Osteoblast (primary cell): ENCODE measurements at regions not wholly inside any gene's neighbourhood (a gene's known extent, or its start where the extent isn't known, plus 50 kb on each side); places are given as distances from the start of the nearest gene placed in this dataset.
A peak's percentile ranks its signal among the peaks of the same experiment; 100 is the strongest.

Source experiments
- DNase-seq: peaks from one replicate; pipeline ENCODE4 v3.0.0; 2011; ENCODE audit warnings: low spot score, mixed read lengths; ENCODE audit not compliant: insufficient read length; ENCODE audit errors: missing footprints
- H2AFZ ChIP-seq: 2 replicates; pipeline ENCODE4 v1.6.0; 2011; ENCODE audit warnings: mild to moderate bottlenecking, low read length
- H3K27ac ChIP-seq: 2 replicates; pipeline ENCODE4 v1.5.1; 2011; ENCODE audit warnings: mild to moderate bottlenecking, low read depth, low read length, moderate library complexity
- H3K27me3 ChIP-seq: 2 replicates; pipeline ENCODE4 v1.6.0; 2012; ENCODE audit warnings: mild to moderate bottlenecking, control low read depth, inconsistent platforms, low read length, moderate library complexity; ENCODE audit not compliant: insufficient read depth
- H3K36me3 ChIP-seq: 2 replicates; pipeline ENCODE4 v1.5.1; 2011; ENCODE audit warnings: mild to moderate bottlenecking, low read length, control low read depth, moderate library complexity; ENCODE audit not compliant: insufficient read depth
- H3K4me1 ChIP-seq: 2 replicates; pipeline ENCODE4 v1.5.1; 2011; ENCODE audit warnings: mild to moderate bottlenecking, low read length, control low read depth, moderate library complexity; ENCODE audit not compliant: insufficient read depth
- H3K4me2 ChIP-seq: 2 replicates; pipeline ENCODE4 v1.6.0; 2011; ENCODE audit warnings: mild to moderate bottlenecking, low read length; ENCODE audit not compliant: insufficient read depth
- H3K4me3 ChIP-seq: fragments of 200-600 bp; sonication (generic); 3 replicates; pipeline ENCODE4 v1.5.1; 2012; ENCODE audit warnings: mild to moderate bottlenecking, low read length, inconsistent platforms; ENCODE audit not compliant: insufficient read depth
- H3K79me2 ChIP-seq: 2 replicates; pipeline ENCODE4 v1.6.0; 2012; ENCODE audit warnings: mild to moderate bottlenecking, low read length, control low read depth, inconsistent platforms; ENCODE audit not compliant: insufficient read depth
- H3K9me3 ChIP-seq: 2 replicates; pipeline ENCODE4 v1.5.1; 2011; ENCODE audit warnings: low read depth, low read length, control low read depth
- H4K20me1 ChIP-seq: 2 replicates; pipeline ENCODE4 v1.6.0; 2012; ENCODE audit warnings: mild to moderate bottlenecking, low read length, control low read depth; ENCODE audit not compliant: insufficient read depth
- TF ChIP-seq, protein P1 (sequence below): IDR thresholded peaks from 2 replicates; pipeline ENCODE4 v1.5.1; 2011; ENCODE audit warnings: mild to moderate bottlenecking, low read depth, low read length, moderate library complexity; ENCODE audit errors: extremely low read depth

DNA sequence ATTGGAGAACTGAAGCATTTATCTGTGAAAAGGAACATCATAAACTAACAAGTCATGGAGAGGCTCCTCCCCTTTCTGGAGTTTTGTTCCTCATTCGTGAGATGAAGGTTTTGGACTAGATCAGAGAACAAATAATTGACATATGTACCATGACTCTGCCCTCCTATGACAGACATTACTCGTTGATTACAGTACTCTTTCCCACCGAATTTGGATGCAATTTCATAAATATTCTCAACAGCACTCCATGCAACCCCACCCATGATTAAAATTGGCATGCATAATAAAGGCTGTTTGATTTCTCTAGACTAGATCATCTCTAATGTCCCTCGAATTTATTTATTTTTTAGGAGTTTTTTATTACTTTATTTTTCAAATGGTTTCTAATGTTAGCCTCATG is 258.9 kb upstream of the LDB2 start:
- no peak overlapping the region for H3K27ac ChIP-seq
- H3K9me3 ChIP-seq, result no peaks in the 10 kb centered on the region
- peak; percentile 6 for DNase-seq
- H2AFZ ChIP-seq, result no peak overlapping the region
- H3K36me3 ChIP-seq, result no peaks in the 10 kb centered on the region
- H4K20me1 ChIP-seq, result no peaks in the 10 kb centered on the region
- H3K4me2 ChIP-seq, result no peak overlapping the region
- H3K27me3 ChIP-seq, result no peaks in the 10 kb centered on the region
- no peaks in the 10 kb centered on the region for H3K79me2 ChIP-seq
- no peak overlapping the region for H3K4me3 ChIP-seq
- TF ChIP-seq, protein P1, sequence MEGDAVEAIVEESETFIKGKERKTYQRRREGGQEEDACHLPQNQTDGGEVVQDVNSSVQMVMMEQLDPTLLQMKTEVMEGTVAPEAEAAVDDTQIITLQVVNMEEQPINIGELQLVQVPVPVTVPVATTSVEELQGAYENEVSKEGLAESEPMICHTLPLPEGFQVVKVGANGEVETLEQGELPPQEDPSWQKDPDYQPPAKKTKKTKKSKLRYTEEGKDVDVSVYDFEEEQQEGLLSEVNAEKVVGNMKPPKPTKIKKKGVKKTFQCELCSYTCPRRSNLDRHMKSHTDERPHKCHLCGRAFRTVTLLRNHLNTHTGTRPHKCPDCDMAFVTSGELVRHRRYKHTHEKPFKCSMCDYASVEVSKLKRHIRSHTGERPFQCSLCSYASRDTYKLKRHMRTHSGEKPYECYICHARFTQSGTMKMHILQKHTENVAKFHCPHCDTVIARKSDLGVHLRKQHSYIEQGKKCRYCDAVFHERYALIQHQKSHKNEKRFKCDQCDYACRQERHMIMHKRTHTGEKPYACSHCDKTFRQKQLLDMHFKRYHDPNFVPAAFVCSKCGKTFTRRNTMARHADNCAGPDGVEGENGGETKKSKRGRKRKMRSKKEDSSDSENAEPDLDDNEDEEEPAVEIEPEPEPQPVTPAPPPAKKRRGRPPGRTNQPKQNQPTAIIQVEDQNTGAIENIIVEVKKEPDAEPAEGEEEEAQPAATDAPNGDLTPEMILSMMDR, result no peak
- peaks cover 14% of the 10 kb centered on the region for H3K4me1 ChIP-seq

DNA sequence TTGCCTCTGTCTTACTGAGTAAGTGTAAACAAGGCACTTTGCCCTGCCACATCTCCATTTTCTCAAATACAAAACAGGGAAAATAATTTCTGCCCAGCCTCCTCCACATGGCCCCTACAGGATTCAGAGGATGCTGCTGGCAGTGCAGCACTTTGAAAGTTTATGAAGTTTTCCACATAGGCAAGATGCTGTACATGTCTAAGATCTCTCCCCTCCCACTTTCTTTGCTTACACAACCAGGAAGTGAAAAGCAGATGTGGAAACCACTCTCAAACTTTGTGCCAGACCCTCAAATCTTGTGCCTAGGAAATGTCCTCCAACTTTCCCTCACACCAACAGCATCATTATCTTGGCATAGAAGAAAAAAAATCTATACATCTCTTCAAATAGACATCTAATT is 257.0 kb upstream of the LDB2 start:
- Histone ChIP-seq H3K27me3 (no peaks in the 10 kb centered on the region), H3K4me2 (no peak overlapping the region), H3K79me2 (no peaks in the 10 kb centered on the region), H2AFZ (peak overlapping the region; percentile 0), H3K36me3 (no peaks in the 10 kb centered on the region), H3K4me3 (no peak overlapping the region), H3K4me1 (peaks cover 14% of the 10 kb centered on the region), H3K9me3 (no peaks in the 10 kb centered on the region), H4K20me1 (no peaks in the 10 kb centered on the region), H3K27ac (no peak overlapping the region)
- TF ChIP-seq, protein P1, result peak; percentile 7
- no peak for DNase-seq

DNA sequence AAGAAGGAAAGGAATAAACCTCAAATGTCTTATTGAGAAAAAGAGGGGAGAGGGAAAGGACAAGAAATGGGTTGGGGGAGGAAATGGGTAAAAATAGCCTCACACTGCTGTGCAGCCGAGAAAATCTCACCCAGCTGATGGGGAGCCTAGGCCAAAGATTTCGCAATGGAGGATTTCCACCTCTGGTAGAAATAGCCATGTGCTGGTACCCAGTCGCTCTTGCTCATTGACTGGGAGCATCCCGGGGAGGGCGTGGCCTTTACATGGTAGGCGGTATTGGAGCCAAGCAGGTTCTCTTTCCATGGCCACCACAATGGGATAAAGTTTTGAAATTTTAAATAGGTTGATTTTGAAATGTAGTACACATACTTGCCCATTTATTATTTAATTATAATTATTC is 255.1 kb upstream of the LDB2 start:
- Histone ChIP-seq H3K4me2 (no peak overlapping the region), H3K4me1 (peaks cover 14% of the 10 kb centered on the region), H3K27ac (no peak overlapping the region), H3K27me3 (no peaks in the 10 kb centered on the region), H3K36me3 (no peaks in the 10 kb centered on the region), H2AFZ (no peak overlapping the region), H3K4me3 (no peak overlapping the region), H4K20me1 (no peaks in the 10 kb centered on the region), H3K9me3 (no peaks in the 10 kb centered on the region), H3K79me2 (no peaks in the 10 kb centered on the region)
- TF ChIP-seq, protein P1, result no peak
- no peak for DNase-seq

DNA sequence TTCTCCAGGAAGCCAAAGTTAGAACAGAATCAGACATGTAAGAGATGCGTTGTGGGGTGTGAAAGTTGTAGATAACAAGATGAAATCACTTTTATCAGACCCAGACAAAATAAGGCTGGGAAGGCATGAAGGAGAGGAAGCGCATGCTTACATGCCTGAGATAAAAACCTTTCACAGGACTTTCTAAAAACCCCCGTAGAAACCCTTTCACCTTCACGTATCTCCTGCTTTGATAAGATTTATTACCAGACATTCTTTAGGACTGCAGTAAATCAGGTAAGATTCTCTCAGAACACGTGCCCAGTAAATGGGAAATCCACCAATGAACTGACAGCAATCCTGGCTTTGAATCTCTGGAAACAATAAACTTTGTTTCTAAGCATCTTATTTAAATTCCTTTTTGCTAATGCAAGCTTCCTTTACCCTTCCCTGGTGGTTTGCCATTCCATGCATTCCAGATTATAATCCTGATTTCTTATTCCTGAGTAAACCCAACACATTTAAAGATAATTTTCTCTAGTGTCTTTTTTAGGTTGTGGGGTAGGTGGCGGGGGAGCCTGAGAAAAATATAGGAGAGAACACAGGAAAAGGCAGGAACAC is 254.6 kb upstream of the LDB2 start:
- H3K9me3 ChIP-seq, result no peaks in the 10 kb centered on the region
- no peak overlapping the region for H2AFZ ChIP-seq
- no peak for DNase-seq

More for the DNA sequence above, 254.6 kb upstream of the LDB2 start:
- Histone ChIP-seq H3K4me1 (peaks cover 14% of the 10 kb centered on the region), H4K20me1 (no peaks in the 10 kb centered on the region), H3K4me3 (no peak overlapping the region), H3K4me2 (no peak overlapping the region), H3K36me3 (no peaks in the 10 kb centered on the region), H3K27me3 (no peaks in the 10 kb centered on the region), H3K79me2 (no peaks in the 10 kb centered on the region), H3K27ac (no peak overlapping the region)
- TF ChIP-seq, protein P1, result no peak
